Endodermal cell (in vitro differentiated cells): ENCODE measurements at regions not wholly inside any gene's neighbourhood (a gene's known extent, or its start where the extent isn't known, plus 50 kb on each side); places are given as distances from the start of the nearest gene placed in this dataset.

Experiments
- DNase-seq: peaks from one replicate; pipeline ENCODE4 v3.0.0-alpha.2; 2017
- H3K27ac ChIP-seq: 2 replicates; pipeline ENCODE4 v1.5.1; 2013; ENCODE audit warnings: mild to moderate bottlenecking, low read depth, low read length, moderate library complexity
- H3K27me3 ChIP-seq: 2 replicates; pipeline ENCODE4 v1.6.1; 2013; ENCODE audit warnings: mild to moderate bottlenecking, low read length, moderate library complexity; ENCODE audit not compliant: insufficient read depth, control insufficient read depth, poor library complexity, severe bottlenecking
- H3K36me3 ChIP-seq: 2 replicates; pipeline ENCODE4 v1.7.0; 2013; ENCODE audit warnings: mild to moderate bottlenecking, low read length, moderate library complexity; ENCODE audit not compliant: control insufficient read depth, insufficient read depth
- H3K4me1 ChIP-seq: one replicate; pipeline ENCODE4 v1.7.0; 2013; ENCODE audit warnings: low read length; ENCODE audit not compliant: control insufficient read depth, insufficient read depth
- H3K4me3 ChIP-seq: 2 replicates; pipeline ENCODE4 v1.5.1; 2013; ENCODE audit warnings: mild to moderate bottlenecking, low read length, moderate library complexity
- H3K9ac ChIP-seq: 2 replicates; pipeline ENCODE4 v1.6.1; 2013; ENCODE audit warnings: mild to moderate bottlenecking, low read length, moderate library complexity; ENCODE audit not compliant: poor library complexity, severe bottlenecking; ENCODE audit errors: extremely low read depth
- H3K9me3 ChIP-seq: 2 replicates; pipeline ENCODE4 v1.6.1; 2013; ENCODE audit warnings: mild to moderate bottlenecking, low read length, moderate library complexity; ENCODE audit not compliant: control insufficient read depth
- H3K27ac Mint-ChIP-seq: 2 replicates; pipeline ENCODE4 v1.8.0; 2020; ENCODE audit warnings: mixed read lengths
- H3K27me3 Mint-ChIP-seq: 2 replicates; pipeline ENCODE4 v1.8.0; 2021; ENCODE audit warnings: mild to moderate bottlenecking, mixed read lengths; ENCODE audit not compliant: insufficient read depth
- H3K36me3 Mint-ChIP-seq: 2 replicates; pipeline ENCODE4 v1.8.0; 2020; ENCODE audit warnings: low read depth, mixed read lengths
- H3K4me1 Mint-ChIP-seq: 2 replicates; pipeline ENCODE4 v1.8.0; 2020; ENCODE audit warnings: mixed read lengths
- H3K4me3 Mint-ChIP-seq: 2 replicates; pipeline ENCODE4 v1.8.0; 2020; ENCODE audit warnings: mild to moderate bottlenecking, moderate library complexity, mixed read lengths
- H3K9me3 Mint-ChIP-seq: 2 replicates; pipeline ENCODE4 v1.8.0; 2020; ENCODE audit warnings: mild to moderate bottlenecking, mixed read lengths
- CTCF ChIP-seq: fragments of 200-600 bp; sonication (generic); conservative IDR thresholded peaks from 2 replicates; pipeline ENCODE4 v1.5.0; 2021; ENCODE audit warnings: antibody characterized with exemption, mild to moderate bottlenecking
- WGBS, 2 experiments: methylation state at CpG; one replicate each; pipeline versions ENCODE4 v1.1.5 to v1.1.7; 2013; ENCODE audit warnings: missing lambda C conversion rate in 2 of 2, mixed read lengths in 1 of 2; ENCODE audit not compliant: insufficient coverage in 1 of 2, insufficient read length in 1 of 2; 5-methylcytosine and 5-hydroxymethylcytosine counted together

GRCh38 chr15:70459312-70459711 lies 304.0 kb downstream of the UACA start:
- Mint-ChIP-seq H3K27ac (no peak overlapping the region), H3K27me3 (peaks cover 5% of the 10 kb centered on the region), H3K4me1 (no peaks in the 10 kb centered on the region), H3K36me3 (no peaks in the 10 kb centered on the region), H3K9me3 (no peaks in the 10 kb centered on the region), H3K4me3 (no peak overlapping the region)
- H3K36me3 ChIP-seq: no peaks in the 10 kb centered on the region
- no peak for DNase-seq
- no peaks in the 10 kb centered on the region for H3K27me3 ChIP-seq
- no peak overlapping the region for H3K4me3 ChIP-seq
- no peak overlapping the region for H3K9ac ChIP-seq
- no peaks in the 10 kb centered on the region for H3K9me3 ChIP-seq
- H3K27ac ChIP-seq: no peak overlapping the region
- no peak for TF ChIP-seq CTCF
- WGBS, 2 experiments: 89 to 95% methylated on average over 3 to 4 of the region's 4 CpGs
- no peaks in the 10 kb centered on the region for H3K4me1 ChIP-seq

GRCh38 chr15:70453766-70454165 lies 309.6 kb downstream of the UACA start:
- no peak for DNase-seq
- Histone ChIP-seq H3K9ac (no peak overlapping the region), H3K9me3 (no peaks in the 10 kb centered on the region), H3K4me1 (peaks cover 12% of the 10 kb centered on the region), H3K36me3 (no peaks in the 10 kb centered on the region), H3K27ac (no peak overlapping the region), H3K27me3 (peaks cover 19% of the 10 kb centered on the region), H3K4me3 (no peak overlapping the region)
- 96 to 97% methylated on average over 3 to 5 of the region's 5 CpGs for WGBS, 2 experiments
- Mint-ChIP-seq H3K4me3 (no peak overlapping the region), H3K4me1 (peaks cover 14% of the 10 kb centered on the region), H3K9me3 (no peaks in the 10 kb centered on the region), H3K27me3 (peaks cover 32% of the 10 kb centered on the region), H3K27ac (no peak overlapping the region), H3K36me3 (no peaks in the 10 kb centered on the region)
- TF ChIP-seq CTCF: no peak

- peaks cover 37% of the 10 kb centered on the region for H3K27me3 Mint-ChIP-seq
- H3K4me3 Mint-ChIP-seq: no peak overlapping the region
- Histone ChIP-seq H3K4me3 (no peak overlapping the region), H3K27me3 (peaks cover 19% of the 10 kb centered on the region), H3K36me3 (no peaks in the 10 kb centered on the region), H3K9me3 (no peaks in the 10 kb centered on the region), H3K4me1 (peaks cover 12% of the 10 kb centered on the region), H3K27ac (no peak overlapping the region), H3K9ac (no peak overlapping the region)
- H3K27ac Mint-ChIP-seq: no peak overlapping the region
- 81 to 97% methylated on average over 3 to 6 of the region's 6 CpGs for WGBS, 2 experiments
- H3K4me1 Mint-ChIP-seq: peaks cover 14% of the 10 kb centered on the region
- no peak for DNase-seq
- H3K9me3 Mint-ChIP-seq: no peaks in the 10 kb centered on the region
- H3K36me3 Mint-ChIP-seq: no peaks in the 10 kb centered on the region
- TF ChIP-seq CTCF: no peak
Measured at GRCh38 chr15:70453238-70453637, 310.1 kb downstream of the UACA start.
